ENCODE measurements at regions not wholly inside any gene's neighbourhood (a gene's known extent, or its start where the extent isn't known, plus 50 kb on each side); places are given as distances from the start of the nearest gene placed in this dataset.

DNA sequence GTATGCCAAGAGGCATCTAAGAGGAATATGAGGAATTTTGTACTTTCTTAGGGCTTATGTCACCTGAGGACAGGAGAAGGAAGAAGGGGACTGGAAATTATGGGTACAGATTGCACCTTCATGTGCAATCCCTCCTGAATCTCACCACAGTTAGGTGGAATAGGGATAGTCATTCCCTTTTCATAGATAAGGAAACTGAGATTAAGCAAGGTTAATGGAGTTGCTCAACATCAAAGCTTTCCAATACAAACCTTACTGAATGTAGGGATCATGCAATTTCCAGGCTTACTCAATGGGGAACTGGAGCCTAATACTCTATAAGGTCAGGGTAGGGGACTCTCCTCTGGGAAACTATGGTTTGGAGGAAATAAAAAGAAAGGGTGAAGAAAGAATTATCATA, 133.0 kb downstream of the C11orf87 start:
- no peak for TF ChIP-seq POLR2AphosphoS5 (IDR thresholded peaks at IDR 0.05)
- TF ChIP-seq, protein P1, sequence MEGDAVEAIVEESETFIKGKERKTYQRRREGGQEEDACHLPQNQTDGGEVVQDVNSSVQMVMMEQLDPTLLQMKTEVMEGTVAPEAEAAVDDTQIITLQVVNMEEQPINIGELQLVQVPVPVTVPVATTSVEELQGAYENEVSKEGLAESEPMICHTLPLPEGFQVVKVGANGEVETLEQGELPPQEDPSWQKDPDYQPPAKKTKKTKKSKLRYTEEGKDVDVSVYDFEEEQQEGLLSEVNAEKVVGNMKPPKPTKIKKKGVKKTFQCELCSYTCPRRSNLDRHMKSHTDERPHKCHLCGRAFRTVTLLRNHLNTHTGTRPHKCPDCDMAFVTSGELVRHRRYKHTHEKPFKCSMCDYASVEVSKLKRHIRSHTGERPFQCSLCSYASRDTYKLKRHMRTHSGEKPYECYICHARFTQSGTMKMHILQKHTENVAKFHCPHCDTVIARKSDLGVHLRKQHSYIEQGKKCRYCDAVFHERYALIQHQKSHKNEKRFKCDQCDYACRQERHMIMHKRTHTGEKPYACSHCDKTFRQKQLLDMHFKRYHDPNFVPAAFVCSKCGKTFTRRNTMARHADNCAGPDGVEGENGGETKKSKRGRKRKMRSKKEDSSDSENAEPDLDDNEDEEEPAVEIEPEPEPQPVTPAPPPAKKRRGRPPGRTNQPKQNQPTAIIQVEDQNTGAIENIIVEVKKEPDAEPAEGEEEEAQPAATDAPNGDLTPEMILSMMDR (IDR thresholded peaks at IDR 0.05) = no peak
- no peak for TF ChIP-seq POLR2A (IDR thresholded peaks at IDR 0.05)

Measured in prostate gland (tissue), 2 donors.